ENCODE measurements at regions not wholly inside any gene's neighbourhood (a gene's known extent, or its start where the extent isn't known, plus 50 kb on each side); places are given as distances from the start of the nearest gene placed in this dataset.

DNA sequence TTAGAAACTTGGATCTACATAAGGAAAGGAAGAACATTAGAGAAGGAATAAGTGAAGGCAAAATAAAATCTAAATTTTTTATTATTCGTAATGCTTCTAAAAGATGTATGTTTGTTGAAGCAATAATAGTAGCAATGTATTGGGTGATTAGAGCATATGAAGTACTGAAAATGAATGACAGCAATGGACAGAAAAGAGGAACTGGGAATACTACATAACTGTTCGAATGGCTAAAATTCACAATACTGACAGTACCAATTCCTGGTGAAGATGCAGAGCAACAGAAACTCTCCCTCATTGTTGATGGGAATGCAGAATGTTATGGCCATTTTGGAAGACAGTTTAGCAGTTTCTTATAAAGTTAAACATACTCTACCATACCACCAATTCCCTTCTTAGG is 177.3 kb upstream of the SPEF2 start (continued):
- TF ChIP-seq ZNF274 (IDR thresholded peaks at IDR 0.05; ENCODE audit: low read depth, low read length) (no peak), EGR1 (IDR thresholded peaks at IDR 0.05; ENCODE audit: low read depth) (no peak), POLR2A (IDR thresholded peaks at IDR 0.05; ENCODE audit: borderline replicate concordance, extremely low read depth, insufficient read depth, insufficient read length) (no peak), FOSL1 (IDR thresholded peaks at IDR 0.05; ENCODE audit: low read depth) (no peak), CEBPB (IDR thresholded peaks at IDR 0.05; ENCODE audit: low read depth) (no peak), ZBTB33 (IDR thresholded peaks at IDR 0.05; ENCODE audit: extremely low read depth, insufficient replicate concordance, low read length) (no peak), EZH2phosphoT487 (IDR thresholded peaks at IDR 0.05; ENCODE audit: borderline replicate concordance) (no peak), SIN3A (IDR thresholded peaks at IDR 0.05; ENCODE audit: low read depth) (no peak)

DNA sequence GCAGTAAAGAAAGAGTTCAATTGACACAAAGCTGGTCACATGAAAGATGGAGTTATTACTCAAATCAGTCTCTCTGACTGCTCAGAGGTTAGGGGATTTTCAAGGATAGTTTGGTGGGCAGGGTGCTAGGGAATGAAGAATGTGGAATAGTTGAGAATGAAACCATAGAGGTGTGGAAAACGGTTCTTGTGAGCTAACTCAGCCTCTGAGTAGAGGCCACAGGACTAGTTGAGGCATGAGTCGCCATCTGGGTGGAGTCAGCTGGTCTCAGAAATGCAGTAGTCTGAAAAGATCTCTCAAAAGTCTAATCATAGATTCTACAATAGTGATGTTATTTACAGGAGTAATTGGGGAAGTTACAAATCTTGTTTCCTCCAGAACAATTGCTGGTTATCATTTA is 178.9 kb upstream of the SPEF2 start:
- CTCF ChIA-PET: no interaction called here
- Histone ChIP-seq H3K9me2 (ENCODE audit: insufficient read depth) (no peaks in the 10 kb centered on the region), H3K4me1 (ENCODE audit: control insufficient read depth in 1 of 2, insufficient read depth in 2 of 2, low read length in 2 of 2) (no peaks in the 10 kb centered on the region), H3K4me2 (ENCODE audit: low read length) (no peak overlapping the region), H3K36me3 (ENCODE audit: control insufficient read depth in 1 of 2, insufficient read depth in 2 of 2, low read length in 2 of 2) (no peaks in the 10 kb centered on the region), H3K9me3 (ENCODE audit: control insufficient read depth in 1 of 2, insufficient read depth in 1 of 2, low read depth in 1 of 2, low read length in 2 of 2) (no peaks in the 10 kb centered on the region), H2AFZ (ENCODE audit: low read depth, low read length, poor library complexity, severe bottlenecking) (no peak overlapping the region), H3K27ac (ENCODE audit: low read depth, low read length) (no peak overlapping the region), H4K20me1 (ENCODE audit: insufficient read depth) (no peaks in the 10 kb centered on the region), H3K9ac (ENCODE audit: low read length) (no peak overlapping the region), H3K27me3 (ENCODE audit: insufficient read depth, low read length) (peaks cover 6% of the 10 kb centered on the region; the same call in 1 of the 2 replicates), H3K79me2 (ENCODE audit: insufficient read depth, low read length) (no peaks in the 10 kb centered on the region), H3K4me3 (replicated peaks in 1 of 2; ENCODE audit: low read depth in 1 of 2, low read length in 2 of 2) (no peak overlapping the region)
- TF ChIP-seq CBX3 (IDR thresholded peaks at IDR 0.05; ENCODE audit: low read depth) (no peak), ZBTB33 (IDR thresholded peaks at IDR 0.05; ENCODE audit: extremely low read depth, insufficient replicate concordance, low read length) (no peak), POLR2A (IDR thresholded peaks at IDR 0.05; ENCODE audit: borderline replicate concordance, extremely low read depth, insufficient read depth, insufficient read length) (no peak), ELF1 (IDR thresholded peaks at IDR 0.05; ENCODE audit: borderline replicate concordance, low read depth) (no peak), ZNF274 (IDR thresholded peaks at IDR 0.05; ENCODE audit: low read depth, low read length) (no peak), EZH2phosphoT487 (IDR thresholded peaks at IDR 0.05; ENCODE audit: borderline replicate concordance) (no peak), EZH2 (IDR thresholded peaks at IDR 0.05) (no peak), FOSL1 (IDR thresholded peaks at IDR 0.05; ENCODE audit: low read depth) (no peak)
- DNase-seq (ENCODE audit: low read depth, low spot score): no peak
- intact Hi-C loops (cut with micrococcal nuclease): no loop called here
- POLR2A ChIA-PET: no interaction called here
- ATAC-seq: no peak
- no TSS peak for BruUV-seq (replicated peaks)
- RAD21 ChIA-PET (ENCODE audit: low non-redundant PET in 1 of 2, low total read pairs in 2 of 2, uncharacterized antibody in 2 of 2, unreplicated experiment in 2 of 2): no interaction called here

Measured in HCT116 (cell line).